WTC11 (cell line): ENCODE measurements at regions not wholly inside any gene's neighbourhood (a gene's known extent, or its start where the extent isn't known, plus 50 kb on each side); places are given as distances from the start of the nearest gene placed in this dataset.

Experiments used
- CTCF ChIP-seq: fragments of 200-600 bp; IDR thresholded peaks from 2 replicates; pipeline ENCODE4 v1.8.0; 2022; ENCODE audit warnings: antibody characterized with exemption
- E2F1 ChIP-seq: sonication (generic); formaldehyde crosslinking; IDR thresholded peaks from 2 replicates; pipeline ENCODE4 v1.8.0; 2022; ENCODE audit warnings: mild to moderate bottlenecking, missing genetic modification reagents
- EMX1 ChIP-seq: fragments of 250-450 bp; sonication (Bioruptor Pico); IDR thresholded peaks from 2 replicates; pipeline ENCODE4 v1.8.0; 2021; ENCODE audit warnings: mild to moderate bottlenecking
- STAT6 ChIP-seq: sonication (generic); formaldehyde crosslinking; conservative IDR thresholded peaks from 2 replicates; pipeline ENCODE4 v1.8.1; 2023; ENCODE audit warnings: mild to moderate bottlenecking, low read depth, missing genetic modification reagents, moderate library complexity
- TP53 ChIP-seq: sonication (generic); formaldehyde crosslinking; IDR thresholded peaks from 2 replicates; pipeline ENCODE4 v1.8.1; 2023; ENCODE audit warnings: mild to moderate bottlenecking, missing genetic modification reagents
- ZNF138 ChIP-seq: sonication (generic); formaldehyde crosslinking; conservative IDR thresholded peaks from 2 replicates; pipeline ENCODE4 v1.8.1; 2022; ENCODE audit warnings: mild to moderate bottlenecking, moderate library complexity, missing genetic modification reagents
- ZNF232 ChIP-seq: sonication (generic); formaldehyde crosslinking; IDR thresholded peaks from 2 replicates; pipeline ENCODE4 v1.8.0; 2022; ENCODE audit warnings: mild to moderate bottlenecking, missing genetic modification reagents

- TF ChIP-seq ZNF232 (CRISPR knock-in tag) (no peak), CTCF (no peak), E2F1 (CRISPR knock-in tag) (no peak), EMX1 (no peak), TP53 (CRISPR knock-in tag) (no peak), STAT6 (CRISPR knock-in tag) (no peak), ZNF138 (no peak)
These were observed 94.3 kb downstream of the ERCC5 start for GRCh38 chr13:102940143-102940542.
